ENCODE measurements at regions not wholly inside any gene's neighbourhood (a gene's known extent, or its start where the extent isn't known, plus 50 kb on each side); places are given as distances from the start of the nearest gene placed in this dataset.
"Not testable (repeated sequence)": the region's sequence is repeated elsewhere in the genome, so short reads cannot be mapped to it uniquely, and the experiment has no call there.

DNA sequence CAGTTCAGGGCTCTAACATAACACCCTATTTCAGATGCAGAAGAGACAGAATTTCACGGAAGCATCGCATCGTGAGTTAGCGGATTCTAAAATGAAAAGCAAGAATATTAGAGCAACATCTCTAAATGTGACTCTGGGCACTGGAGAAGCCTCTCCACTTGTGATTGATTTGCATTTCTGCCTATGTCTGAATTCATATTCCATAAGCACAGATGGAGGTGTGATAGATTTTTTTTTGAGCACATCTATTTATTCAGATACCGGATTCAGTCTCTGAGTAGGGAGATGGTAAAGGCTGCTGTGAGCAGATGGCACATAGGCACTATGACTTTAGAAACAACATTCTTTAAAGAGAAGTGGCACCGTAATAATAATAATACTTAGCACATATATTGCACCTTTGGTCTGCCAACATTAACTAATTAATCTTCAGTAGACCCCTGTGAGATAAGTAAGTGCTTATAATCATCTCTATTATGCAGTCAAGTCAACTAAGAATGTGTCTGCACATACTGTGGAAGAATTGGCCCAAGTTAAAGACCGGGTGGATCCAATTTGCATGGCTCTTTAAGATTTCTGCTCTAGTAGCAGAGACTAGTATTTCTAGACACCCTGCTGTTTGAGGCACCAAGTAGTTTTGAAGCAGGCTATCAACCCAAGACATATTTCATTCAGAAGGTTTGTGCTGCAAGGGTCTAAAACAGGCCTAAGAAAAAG is 685.0 kb downstream of the CETN3 start:
- no peak for DNase-seq (ENCODE audit: low spot score)

- DNase-seq (ENCODE audit: low spot score) = no peak
Measured at GRCh38 chr5:89723907-89724306, 685.6 kb downstream of the CETN3 start.

- no peak for DNase-seq (ENCODE audit: low spot score)
Measured at GRCh38 chr5:89722538-89722937, 687.0 kb downstream of the CETN3 start.

GRCh38 chr5:89721931-89722330 is 687.6 kb downstream of the CETN3 start:
- DNase-seq (ENCODE audit: low spot score) = no peak

DNA sequence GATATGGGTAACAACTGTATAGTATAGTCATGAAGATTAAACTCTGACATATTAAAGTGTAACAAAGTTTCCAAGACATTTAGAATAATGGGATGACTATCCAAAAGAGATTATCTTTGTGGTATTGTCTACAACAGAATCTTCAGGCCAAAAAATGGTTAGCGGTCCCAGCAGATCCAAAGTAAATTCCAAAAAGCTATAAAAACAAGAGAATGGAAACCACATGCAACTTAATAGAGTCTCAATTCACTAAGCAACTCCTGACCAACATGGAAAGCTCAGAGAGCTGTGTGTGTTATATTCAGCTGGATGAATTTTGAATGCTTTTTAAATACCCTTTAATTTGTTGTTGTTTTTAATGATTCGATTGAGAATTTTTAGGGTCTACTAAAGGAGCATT is 688.2 kb downstream of the CETN3 start:
- no peak for DNase-seq (ENCODE audit: low spot score)

DNA sequence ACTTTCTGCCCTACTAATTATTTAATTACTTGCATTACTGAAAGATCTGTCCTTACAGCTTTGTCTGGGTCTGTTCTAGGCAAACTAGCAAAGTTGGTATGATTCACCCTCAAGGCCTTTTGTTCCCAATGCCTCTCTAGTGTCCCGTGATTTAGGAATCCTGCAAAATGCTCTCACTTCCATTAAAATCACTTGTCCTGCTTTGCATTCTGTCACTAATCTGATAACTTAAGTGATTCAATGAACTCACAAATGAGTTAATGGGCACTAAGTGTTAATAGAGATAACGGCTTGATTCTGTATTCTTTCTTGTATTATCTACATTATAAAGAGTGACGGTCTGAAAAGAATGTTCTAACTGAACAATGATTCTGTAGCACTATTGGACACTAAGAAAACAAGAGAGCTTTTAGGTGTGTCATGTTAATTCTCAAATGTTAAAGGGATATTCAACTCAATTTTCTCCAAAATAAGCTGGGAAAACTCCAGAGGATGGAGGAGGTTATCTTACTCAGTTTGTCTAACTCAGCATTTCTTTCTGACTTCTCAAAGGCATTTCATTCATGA is 697.3 kb downstream of the CETN3 start:
- no peak for DNase-seq (ENCODE audit: low spot score)

DNA sequence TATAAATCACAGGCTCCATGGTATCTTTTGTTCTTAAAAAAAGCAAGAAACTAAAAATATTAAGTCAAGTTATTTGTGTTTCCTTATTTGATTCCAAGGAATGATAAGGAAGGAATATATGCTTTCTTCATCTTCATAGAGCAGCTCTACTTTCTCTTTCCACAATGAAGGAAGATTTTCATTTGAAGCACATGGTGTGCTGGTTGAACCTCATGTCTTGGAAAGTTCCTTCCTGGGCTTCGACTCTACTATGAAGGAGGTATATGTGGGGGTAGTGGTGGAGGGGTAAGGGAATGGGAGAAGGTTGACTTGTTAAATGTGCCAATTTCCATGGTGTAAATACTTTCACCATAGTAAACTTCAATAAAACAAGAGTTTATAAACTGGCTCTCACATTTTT is 698.0 kb downstream of the CETN3 start:
- DNase-seq (ENCODE audit: low spot score) = no peak

- no peak for DNase-seq (ENCODE audit: low spot score)
Measured at GRCh38 chr5:89710006-89710405, 699.5 kb downstream of the CETN3 start.

- DNase-seq (ENCODE audit: low spot score) = no peak
Measured at GRCh38 chr5:89707891-89708290, 701.7 kb downstream of the CETN3 start.

DNA sequence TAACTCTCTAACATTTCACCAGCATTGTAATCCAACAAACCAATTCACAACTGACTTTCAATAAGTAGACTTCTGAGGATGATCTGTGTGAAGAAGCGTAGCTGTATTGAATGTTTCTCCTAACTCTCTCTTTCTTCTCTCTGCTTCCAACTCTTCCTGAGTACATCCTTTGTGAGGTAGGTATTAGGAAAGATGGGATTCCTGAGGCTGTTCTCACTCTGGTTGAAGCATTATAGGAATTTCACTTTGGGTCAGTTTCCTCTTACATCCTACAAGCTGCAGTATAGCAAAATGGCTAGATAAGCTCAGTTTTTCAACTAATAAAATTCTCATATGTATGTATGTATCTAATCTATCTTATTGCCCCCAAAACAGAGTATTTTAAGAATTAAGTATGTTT is 702.8 kb downstream of the CETN3 start:
- no peak for DNase-seq (ENCODE audit: low spot score)

DNA sequence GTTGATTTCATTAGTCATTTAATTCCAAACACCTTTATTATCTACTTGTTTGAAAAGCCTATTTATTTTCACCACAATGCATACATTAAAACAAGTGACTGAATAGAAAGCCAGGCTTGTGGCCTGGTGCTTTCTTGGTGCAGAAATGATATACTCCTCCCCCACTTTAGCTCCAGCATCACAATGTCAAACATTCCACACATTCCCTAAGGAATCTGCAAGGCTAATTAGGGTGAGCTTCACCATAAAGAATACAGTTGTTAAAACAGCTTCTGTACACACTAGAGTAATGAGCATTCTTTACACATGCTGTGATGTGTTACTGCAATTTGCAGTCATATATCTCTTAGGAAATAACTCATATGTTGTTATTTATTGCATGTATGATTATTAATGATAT is 705.7 kb downstream of the CETN3 start:
- DNase-seq (ENCODE audit: low spot score) = peak; percentile 1

- no peak for DNase-seq (ENCODE audit: low spot score)
Measured at GRCh38 chr5:89698028-89698427, 711.5 kb downstream of the CETN3 start.

DNA sequence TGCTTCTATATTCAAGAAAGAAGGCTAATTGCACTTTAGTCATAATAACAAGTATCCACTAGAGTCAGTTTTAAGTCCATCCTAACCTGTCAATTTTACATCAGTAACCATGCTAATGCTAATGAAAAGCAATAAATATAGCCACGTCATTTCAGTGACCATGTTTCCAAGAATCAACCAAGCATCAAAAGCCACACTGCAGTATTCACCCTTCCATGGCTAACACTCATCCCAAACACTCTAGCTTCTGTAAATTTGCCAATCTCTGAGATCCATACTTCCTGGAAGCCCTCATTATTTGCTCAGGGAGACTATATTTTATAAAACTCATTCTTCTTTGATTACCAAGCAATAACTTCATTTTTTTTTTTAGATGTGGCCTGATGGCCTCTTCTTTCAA is 712.0 kb downstream of the CETN3 start:
- no peak for DNase-seq (ENCODE audit: low spot score)

DNA sequence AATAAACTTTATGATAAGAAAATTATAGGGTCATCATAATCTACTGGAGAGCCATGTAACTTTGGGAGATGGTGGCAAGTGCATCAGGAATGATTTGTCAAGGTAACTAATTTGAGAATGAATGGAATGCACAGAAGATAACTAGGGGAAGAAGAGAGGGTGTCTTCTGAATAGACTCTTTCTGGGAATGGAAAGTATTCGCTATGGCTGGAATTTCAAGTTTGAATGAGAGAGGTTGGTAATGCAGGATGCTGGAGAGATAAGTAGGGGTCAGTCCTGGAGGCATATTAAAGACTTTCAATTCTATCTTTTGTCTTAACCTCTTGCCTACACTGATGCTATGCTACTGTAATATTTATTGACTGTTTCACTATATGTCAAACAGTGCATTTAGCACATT is 714.2 kb downstream of the CETN3 start:
- no peak for DNase-seq (ENCODE audit: low spot score)

- no peak for DNase-seq (ENCODE audit: low spot score)
Measured at GRCh38 chr5:89694026-89694550, 715.5 kb downstream of the CETN3 start.

DNA sequence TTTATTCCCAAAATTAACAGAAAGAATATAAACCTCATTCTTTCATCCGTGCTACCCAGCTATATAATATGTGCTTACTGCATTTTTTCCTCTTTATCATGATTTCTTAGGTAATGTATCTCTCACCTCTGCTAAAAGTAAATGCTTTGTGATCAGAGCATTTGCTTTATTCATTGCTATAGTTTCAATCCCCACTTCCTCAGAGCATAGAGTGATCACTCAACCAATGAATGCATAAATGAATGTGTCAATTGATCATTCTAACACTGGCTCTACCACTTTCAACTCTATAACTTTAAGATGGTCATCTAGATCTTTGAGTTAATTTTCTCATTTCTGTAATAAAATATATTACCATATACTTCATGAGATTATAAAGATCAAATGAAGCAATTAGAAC is 719.2 kb downstream of the CETN3 start:
- DNase-seq (ENCODE audit: low spot score) = no peak

GRCh38 chr5:89686081-89686765 is 723.3 kb downstream of the CETN3 start:
- no peak for DNase-seq (ENCODE audit: low spot score)

GRCh38 chr5:89676634-89677033 is 732.9 kb downstream of the CETN3 start:
- no peak for DNase-seq (ENCODE audit: low spot score)

DNA sequence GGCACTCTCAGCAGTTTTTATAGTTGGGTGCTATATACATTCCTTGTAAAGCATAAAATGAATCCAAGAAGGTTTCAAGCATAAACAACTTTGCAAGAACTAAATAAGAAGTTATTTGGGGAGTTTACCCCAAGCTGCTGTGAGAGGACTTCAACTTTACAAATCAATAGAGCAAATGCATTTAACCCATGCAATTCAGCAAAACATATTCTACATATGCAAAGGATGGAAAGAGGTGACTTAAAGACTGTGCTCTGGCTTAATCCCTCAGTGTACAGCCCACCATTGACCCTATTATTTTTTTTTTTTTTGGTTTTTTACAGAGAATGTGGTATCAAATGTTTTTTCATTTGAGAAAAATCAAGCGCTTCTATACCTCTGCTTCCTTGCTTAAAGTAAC is 736.5 kb downstream of the CETN3 start:
- DNase-seq (ENCODE audit: low spot score) = no peak

DNA sequence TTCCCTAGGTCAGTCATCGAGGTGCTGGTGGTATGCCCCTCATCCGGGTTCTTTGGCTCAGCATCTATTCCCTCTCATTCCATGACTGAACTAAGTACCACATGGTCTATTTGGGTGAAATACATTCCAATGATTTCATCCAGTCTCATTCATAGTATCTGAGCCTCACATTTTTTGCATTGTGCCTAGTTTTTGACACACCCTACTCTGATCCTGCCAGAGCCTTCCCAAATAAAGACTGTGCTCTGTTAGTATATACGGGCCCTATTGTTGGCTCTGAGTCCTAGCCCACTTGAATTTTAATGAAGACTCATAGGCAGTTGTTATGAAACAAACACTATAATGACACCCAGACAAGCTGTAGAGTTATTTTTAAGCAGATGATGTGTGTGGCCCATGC is 740.7 kb downstream of the CETN3 start:
- no peak for DNase-seq (ENCODE audit: low spot score)

DNA sequence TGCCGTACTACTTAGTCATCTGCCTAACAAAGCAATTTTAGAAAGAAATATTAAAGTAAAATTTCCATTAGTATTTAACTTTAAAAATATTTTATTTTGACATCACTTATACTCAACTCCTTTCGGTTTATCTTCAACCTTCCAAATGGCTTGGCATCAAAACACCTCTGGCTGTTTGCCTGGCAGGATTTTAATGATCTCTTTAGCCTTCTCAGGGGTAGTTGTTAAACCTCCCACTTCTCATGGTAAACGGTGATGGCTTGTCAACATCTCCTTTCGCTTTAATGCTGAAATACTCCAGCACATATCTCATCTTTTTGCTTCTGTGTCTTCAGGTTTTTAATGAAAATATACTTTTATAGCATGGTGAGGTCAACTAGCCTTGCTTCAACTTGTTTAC is 747.1 kb downstream of the CETN3 start:
- DNase-seq (ENCODE audit: low spot score) = no peak

DNA sequence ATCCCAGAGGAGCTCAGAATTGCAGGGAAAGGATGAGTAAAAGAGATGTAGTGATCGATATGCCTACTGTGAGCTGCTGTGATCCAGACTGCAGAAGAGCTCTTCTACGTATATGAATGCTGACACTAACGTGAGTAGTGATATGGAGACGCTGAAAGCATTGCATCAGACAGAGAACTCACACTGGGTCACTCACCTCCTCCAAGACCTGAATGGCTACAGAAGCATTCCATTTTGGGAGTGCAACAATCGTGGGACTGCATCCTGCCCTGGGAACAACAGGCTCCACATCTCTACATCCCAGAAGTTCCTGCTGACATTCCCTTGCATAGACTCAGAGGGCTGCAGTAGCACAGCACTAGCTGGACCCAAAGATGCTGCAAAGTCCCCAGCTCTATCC is 755.9 kb upstream of the MEF2C start:
- no peak for DNase-seq (ENCODE audit: low spot score)

DNA sequence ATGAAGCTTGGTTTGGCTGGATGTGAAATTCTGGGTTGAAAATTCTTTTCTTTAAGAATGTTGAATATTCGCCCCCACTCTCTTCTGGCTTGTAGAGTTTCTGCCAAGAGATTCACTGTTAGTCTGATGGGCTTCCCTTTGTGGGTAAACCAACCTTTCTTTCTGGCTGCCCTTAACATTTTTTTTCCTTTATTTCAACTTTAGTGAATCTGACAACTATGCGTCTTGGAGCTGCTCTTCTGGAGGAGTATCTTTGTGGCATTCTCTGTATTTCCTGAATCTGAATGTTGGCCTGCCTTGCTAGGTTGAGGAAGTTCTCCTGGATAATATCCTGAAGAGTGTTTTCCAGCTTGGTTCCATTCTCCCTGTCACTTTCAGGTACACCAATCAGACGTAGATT is 751.2 kb upstream of the MEF2C start:
- not testable (repeated sequence) for DNase-seq (ENCODE audit: low spot score)

Measured in HuH-7 (cell line).